ENCODE measurements at regions not wholly inside any gene's neighbourhood (a gene's known extent, or its start where the extent isn't known, plus 50 kb on each side); places are given as distances from the start of the nearest gene placed in this dataset.

DNA sequence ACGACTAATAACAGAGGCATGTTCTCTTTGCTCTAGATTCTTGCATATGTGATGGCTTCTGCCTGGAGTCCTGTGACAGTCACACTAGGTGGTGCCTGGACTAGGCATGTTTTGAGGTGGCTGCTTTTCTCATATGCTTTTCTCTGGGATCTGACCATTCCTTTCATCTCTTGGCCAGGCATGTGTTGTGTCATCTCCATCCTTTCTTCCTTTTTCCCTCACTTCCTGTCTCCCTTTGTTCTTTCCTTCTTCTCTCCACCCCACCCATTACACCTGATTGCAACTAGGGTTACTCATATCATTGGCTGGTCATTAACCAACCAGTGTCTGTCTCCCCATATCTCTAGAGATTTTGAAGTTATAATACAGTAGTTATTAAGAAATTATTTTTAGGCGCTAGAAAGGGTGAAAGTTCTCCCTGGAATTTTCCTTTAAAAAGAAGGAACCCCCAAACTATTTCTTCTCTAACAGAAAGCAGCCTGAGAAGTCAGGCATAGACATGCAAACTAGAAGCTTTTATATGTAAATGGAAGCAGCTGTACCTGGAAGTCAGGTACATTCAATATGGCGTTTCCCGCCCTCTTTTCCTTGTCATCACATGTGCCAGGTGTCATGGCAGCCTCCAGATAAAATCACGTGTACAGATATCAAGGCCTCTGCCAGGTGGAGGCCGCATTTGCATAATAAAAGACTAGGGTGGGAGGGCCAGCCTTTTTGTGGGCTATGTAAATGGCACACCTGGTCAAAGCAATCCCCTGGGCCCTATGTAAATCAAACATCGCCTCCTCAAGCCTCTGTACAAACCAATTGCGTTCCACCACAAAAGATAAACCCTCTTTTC lies 220.4 kb upstream of the MEX3C start:
- TF ChIP-seq, protein P1, sequence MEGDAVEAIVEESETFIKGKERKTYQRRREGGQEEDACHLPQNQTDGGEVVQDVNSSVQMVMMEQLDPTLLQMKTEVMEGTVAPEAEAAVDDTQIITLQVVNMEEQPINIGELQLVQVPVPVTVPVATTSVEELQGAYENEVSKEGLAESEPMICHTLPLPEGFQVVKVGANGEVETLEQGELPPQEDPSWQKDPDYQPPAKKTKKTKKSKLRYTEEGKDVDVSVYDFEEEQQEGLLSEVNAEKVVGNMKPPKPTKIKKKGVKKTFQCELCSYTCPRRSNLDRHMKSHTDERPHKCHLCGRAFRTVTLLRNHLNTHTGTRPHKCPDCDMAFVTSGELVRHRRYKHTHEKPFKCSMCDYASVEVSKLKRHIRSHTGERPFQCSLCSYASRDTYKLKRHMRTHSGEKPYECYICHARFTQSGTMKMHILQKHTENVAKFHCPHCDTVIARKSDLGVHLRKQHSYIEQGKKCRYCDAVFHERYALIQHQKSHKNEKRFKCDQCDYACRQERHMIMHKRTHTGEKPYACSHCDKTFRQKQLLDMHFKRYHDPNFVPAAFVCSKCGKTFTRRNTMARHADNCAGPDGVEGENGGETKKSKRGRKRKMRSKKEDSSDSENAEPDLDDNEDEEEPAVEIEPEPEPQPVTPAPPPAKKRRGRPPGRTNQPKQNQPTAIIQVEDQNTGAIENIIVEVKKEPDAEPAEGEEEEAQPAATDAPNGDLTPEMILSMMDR (IDR thresholded peaks at IDR 0.05; ENCODE audit: insufficient read depth, low read length) = no peak
- TF ChIP-seq SPI1 (IDR thresholded peaks at IDR 0.05; ENCODE audit: borderline replicate concordance, low read depth) (no peak), GABPA (IDR thresholded peaks at IDR 0.05; ENCODE audit: low read depth) (no peak)

All from HL-60 (cell line).